ENCODE measurements at regions not wholly inside any gene's neighbourhood (a gene's known extent, or its start where the extent isn't known, plus 50 kb on each side); places are given as distances from the start of the nearest gene placed in this dataset.

DNA sequence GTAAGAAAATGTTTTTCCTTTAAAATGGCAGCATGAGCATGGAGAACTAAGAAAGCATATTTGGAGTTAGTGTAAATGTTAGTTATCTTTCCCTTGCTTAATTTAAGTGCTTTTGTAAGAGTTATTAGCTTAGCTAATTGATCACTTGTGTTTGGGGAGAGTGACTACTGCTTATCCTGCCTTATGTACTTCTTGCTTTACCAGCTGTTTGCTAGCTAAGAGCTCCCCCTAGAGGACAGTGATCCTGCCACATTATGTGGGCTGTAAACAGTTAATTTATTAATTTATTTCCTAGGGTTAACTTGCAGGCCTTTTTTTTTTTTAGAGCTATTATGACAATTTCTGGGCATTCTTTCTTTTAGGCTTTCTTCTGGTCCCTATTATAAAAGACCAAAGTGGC, 435.8 kb downstream of the MAGEB5 start:
- TF ChIP-seq, protein P1, sequence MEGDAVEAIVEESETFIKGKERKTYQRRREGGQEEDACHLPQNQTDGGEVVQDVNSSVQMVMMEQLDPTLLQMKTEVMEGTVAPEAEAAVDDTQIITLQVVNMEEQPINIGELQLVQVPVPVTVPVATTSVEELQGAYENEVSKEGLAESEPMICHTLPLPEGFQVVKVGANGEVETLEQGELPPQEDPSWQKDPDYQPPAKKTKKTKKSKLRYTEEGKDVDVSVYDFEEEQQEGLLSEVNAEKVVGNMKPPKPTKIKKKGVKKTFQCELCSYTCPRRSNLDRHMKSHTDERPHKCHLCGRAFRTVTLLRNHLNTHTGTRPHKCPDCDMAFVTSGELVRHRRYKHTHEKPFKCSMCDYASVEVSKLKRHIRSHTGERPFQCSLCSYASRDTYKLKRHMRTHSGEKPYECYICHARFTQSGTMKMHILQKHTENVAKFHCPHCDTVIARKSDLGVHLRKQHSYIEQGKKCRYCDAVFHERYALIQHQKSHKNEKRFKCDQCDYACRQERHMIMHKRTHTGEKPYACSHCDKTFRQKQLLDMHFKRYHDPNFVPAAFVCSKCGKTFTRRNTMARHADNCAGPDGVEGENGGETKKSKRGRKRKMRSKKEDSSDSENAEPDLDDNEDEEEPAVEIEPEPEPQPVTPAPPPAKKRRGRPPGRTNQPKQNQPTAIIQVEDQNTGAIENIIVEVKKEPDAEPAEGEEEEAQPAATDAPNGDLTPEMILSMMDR (IDR thresholded peaks at IDR 0.05; ENCODE audit: low read depth, low read length, poor library complexity, severe bottlenecking) = peak; percentile 41
- no peak for TF ChIP-seq EZH2phosphoT487 (IDR thresholded peaks at IDR 0.05; ENCODE audit: borderline replicate concordance, low read length)
